GM18498 (cell line): ENCODE measurements at regions not wholly inside any gene's neighbourhood (a gene's known extent, or its start where the extent isn't known, plus 50 kb on each side); places are given as distances from the start of the nearest gene placed in this dataset.

ENCODE experiments used
- ATAC-seq: cut with Tn5 transposase; IDR thresholded peaks from one replicate; pipeline ENCODE4 v1.9.1; 2021; ENCODE audit warnings: mild to moderate bottlenecking, moderate library complexity; ENCODE audit not compliant: unreplicated experiment

- ATAC-seq: no peak
These were observed 229.3 kb downstream of the SNX18 start for GRCh38 chr5:54746777-54747398.

GRCh38 chr5:54746346-54746745 lies 228.8 kb downstream of the SNX18 start:
- ATAC-seq: no peak

- ATAC-seq: no peak
These were observed 228.0 kb downstream of the SNX18 start for GRCh38 chr5:54745599-54745998.

- peak; percentile 88 for ATAC-seq
These were observed 226.6 kb downstream of the SNX18 start for GRCh38 chr5:54743997-54744788.

GRCh38 chr5:54743581-54743980 lies 226.0 kb downstream of the SNX18 start:
- no peak for ATAC-seq

GRCh38 chr5:54742417-54742891 lies 224.9 kb downstream of the SNX18 start:
- no peak for ATAC-seq

GRCh38 chr5:54741711-54742110 lies 224.2 kb downstream of the SNX18 start:
- ATAC-seq: no peak

- ATAC-seq: no peak
These were observed 222.6 kb downstream of the SNX18 start for GRCh38 chr5:54740141-54740540.

GRCh38 chr5:54739371-54739770 lies 221.8 kb downstream of the SNX18 start:
- ATAC-seq: no peak

GRCh38 chr5:54738973-54739367 lies 221.4 kb downstream of the SNX18 start:
- no peak for ATAC-seq

GRCh38 chr5:54738118-54738972 lies 220.8 kb downstream of the SNX18 start:
- ATAC-seq: no peak

GRCh38 chr5:54736003-54736797 lies 218.6 kb downstream of the SNX18 start:
- no peak for ATAC-seq

GRCh38 chr5:54733101-54733500 lies 215.5 kb downstream of the SNX18 start:
- ATAC-seq: no peak

GRCh38 chr5:54732108-54732507 lies 214.5 kb downstream of the SNX18 start:
- ATAC-seq: no peak

GRCh38 chr5:54728588-54728915 lies 211.0 kb downstream of the SNX18 start:
- no peak for ATAC-seq

- no peak for ATAC-seq
These were observed 210.5 kb downstream of the SNX18 start for GRCh38 chr5:54727874-54728587.

- no peak for ATAC-seq
These were observed 208.1 kb downstream of the SNX18 start for GRCh38 chr5:54725391-54726280.

- no peak for ATAC-seq
These were observed 205.4 kb downstream of the SNX18 start for GRCh38 chr5:54722846-54723433.
